ENCODE measurements at regions not wholly inside any gene's neighbourhood (a gene's known extent, or its start where the extent isn't known, plus 50 kb on each side); places are given as distances from the start of the nearest gene placed in this dataset.

- 6% methylated on average over 3 of the region's 3 CpGs for WGBS (ENCODE audit: insufficient coverage)
- H3K4me2 ChIP-seq (replicated peaks; ENCODE audit: extremely low read depth, low read length, poor library complexity, severe bottlenecking): peak overlapping the region; percentile 38
- DNase-seq: peak; percentile 47 to 86 (median 75)
These were observed 108.7 kb upstream of the PRICKLE1 start for GRCh38 chr12:42698213-42698612.

GRCh38 chr12:42696406-42697149 is 107.0 kb upstream of the PRICKLE1 start:
- peak overlapping the region in 5 of 7 donors; percentile 54 to 92 (median 78) for H3K27ac Mint-ChIP-seq
- Histone ChIP-seq H3K27ac (ENCODE audit: low read depth in 1 of 2, low read length in 2 of 2) (peak overlapping the region in 1 of 2 donors; percentile 54), H3K4me2 (replicated peaks; ENCODE audit: extremely low read depth, low read length, poor library complexity, severe bottlenecking) (peak overlapping the region; percentile 40)

More at GRCh38 chr12:42698213-42698612, 108.7 kb upstream of the PRICKLE1 start:
- H3K9me3 Mint-ChIP-seq: peaks cover 6 to 19% (median 13%) of the 10 kb centered on the region in 7 donors
- intact Hi-C loops (cut with micrococcal nuclease): no loop called here
- peaks cover 0 to 3% (median 0%) of the 10 kb centered on the region in 3 donors for H3K27me3 Mint-ChIP-seq (ENCODE audit: low read depth in 3 of 3)
- no peak for TF ChIP-seq CTCF (IDR thresholded peaks at IDR 0.05)
- H3K4me1 Mint-ChIP-seq: peaks cover 29% of the 10 kb centered on the region
- Histone ChIP-seq H3K27me3 (ENCODE audit: control insufficient read depth in 2 of 2, insufficient read depth in 2 of 2, low read length in 2 of 2) (no peaks in the 10 kb centered on the region), H3K9ac (ENCODE audit: insufficient read depth, low read length, poor library complexity, severe bottlenecking) (no peak overlapping the region), H3K27ac (ENCODE audit: low read depth in 1 of 2, low read length in 2 of 2) (peak overlapping the region; percentile 7 to 54), H3K36me3 (replicated peaks in 1 of 2; ENCODE audit: control insufficient read depth in 1 of 2, insufficient read depth in 2 of 2, low read length in 2 of 2) (no peaks in the 10 kb centered on the region), H3K4me3 (replicated peaks in 1 of 3; ENCODE audit: low read depth in 2 of 3, low read length in 3 of 3) (peak overlapping the region in 1 of 3 experiments; percentile 21), H2AFZ (ENCODE audit: insufficient read depth, low read depth, low read length, poor library complexity, severe bottlenecking) (no peak overlapping the region), H4K20me1 (ENCODE audit: insufficient read depth, low read length) (no peaks in the 10 kb centered on the region), H3K4me1 (ENCODE audit: control insufficient read depth in 1 of 2, insufficient read depth in 2 of 2, low read length in 2 of 2) (peaks cover 31 to 34% of the 10 kb centered on the region in 2 donors), H3K9me3 (replicated peaks in 1 of 2; ENCODE audit: control insufficient read depth in 1 of 2, insufficient read depth in 1 of 2, low read length in 2 of 2) (peaks cover 3 to 7% of the 10 kb centered on the region in 2 donors), H3K79me2 (ENCODE audit: insufficient read depth, low read length) (no peaks in the 10 kb centered on the region)
- H3K36me3 Mint-ChIP-seq: no peaks in the 10 kb centered on the region
- peak overlapping the region in 6 of 7 donors; percentile 24 to 88 (median 80) for H3K27ac Mint-ChIP-seq
- H3K4me3 Mint-ChIP-seq: peak overlapping the region in 1 of 2 donors; percentile 50

More at GRCh38 chr12:42696406-42697149, 107.0 kb upstream of the PRICKLE1 start:
- peak overlapping the region in 1 of 2 donors; percentile 3 for H3K4me3 Mint-ChIP-seq
- H3K27me3 ChIP-seq (ENCODE audit: control insufficient read depth in 2 of 2, insufficient read depth in 2 of 2, low read length in 2 of 2): no peaks in the 10 kb centered on the region
- 39% methylated on average over 8 of the region's 10 CpGs for WGBS (ENCODE audit: insufficient coverage)
- peak; percentile 3 to 77 (median 70) for DNase-seq
- peaks cover 0 to 3% (median 0%) of the 10 kb centered on the region in 3 donors for H3K27me3 Mint-ChIP-seq (ENCODE audit: low read depth in 3 of 3)
- H3K36me3 ChIP-seq (replicated peaks in 1 of 2; ENCODE audit: control insufficient read depth in 1 of 2, insufficient read depth in 2 of 2, low read length in 2 of 2): no peaks in the 10 kb centered on the region
- H3K36me3 Mint-ChIP-seq: no peaks in the 10 kb centered on the region
- no peak overlapping the region for H3K9ac ChIP-seq (ENCODE audit: insufficient read depth, low read length, poor library complexity, severe bottlenecking)
- H3K4me1 Mint-ChIP-seq: peaks cover 32% of the 10 kb centered on the region
- H2AFZ ChIP-seq (ENCODE audit: insufficient read depth, low read depth, low read length, poor library complexity, severe bottlenecking): peak overlapping the region; percentile 65
- H3K4me1 ChIP-seq (ENCODE audit: control insufficient read depth in 1 of 2, insufficient read depth in 2 of 2, low read length in 2 of 2): peaks cover 31 to 34% of the 10 kb centered on the region in 2 donors
- intact Hi-C loops (cut with micrococcal nuclease): no loop called here
- no peaks in the 10 kb centered on the region for H4K20me1 ChIP-seq (ENCODE audit: insufficient read depth, low read length)
- H3K9me3 Mint-ChIP-seq: peaks cover 6 to 25% (median 13%) of the 10 kb centered on the region in 7 donors
- H3K79me2 ChIP-seq (ENCODE audit: insufficient read depth, low read length): no peaks in the 10 kb centered on the region
- H3K4me3 ChIP-seq (replicated peaks in 1 of 3; ENCODE audit: low read depth in 2 of 3, low read length in 3 of 3): peak overlapping the region in 1 of 3 experiments; percentile 46
- H3K9me3 ChIP-seq (replicated peaks in 1 of 2; ENCODE audit: control insufficient read depth in 1 of 2, insufficient read depth in 1 of 2, low read length in 2 of 2): peaks cover 3 to 7% of the 10 kb centered on the region in 2 donors
- TF ChIP-seq CTCF (IDR thresholded peaks at IDR 0.05): no peak
